K562 (cell line): ENCODE measurements at regions not wholly inside any gene's neighbourhood (a gene's known extent, or its start where the extent isn't known, plus 50 kb on each side); places are given as distances from the start of the nearest gene placed in this dataset.

Source experiments
- BACH1 ChIP-seq: fragments of 200-800 bp; sonication (Bioruptor generic); IDR thresholded peaks from 2 replicates; pipeline ENCODE4 v1.6.1; 2016; ENCODE audit warnings: missing genetic modification characterization, missing compliant biosample characterization
- CEBPG ChIP-seq, 3 experiments: fragments of 200-800 bp in 1 of 3; sonication (Bioruptor generic) in 1 of 3; sonication (generic) in 1 of 3; formaldehyde crosslinking in 1 of 3; IDR thresholded peaks in 2 of 3; conservative IDR thresholded peaks in 1 of 3; 2 replicates each; pipeline versions ENCODE4 v1.6.1 to v1.8.0; 2016 to 2022; ENCODE audit warnings: missing compliant biosample characterization in 2 of 3, missing genetic modification characterization in 2 of 3, mild to moderate bottlenecking in 1 of 3, missing genetic modification reagents in 1 of 3
- CLOCK ChIP-seq: fragments of 250-450 bp; sonication (Bioruptor Pico); IDR thresholded peaks from 2 replicates; pipeline ENCODE4 v1.4.0; 2020; ENCODE audit warnings: mild to moderate bottlenecking, moderate library complexity, borderline replicate concordance
- E2F1 ChIP-seq: sonication (generic); formaldehyde crosslinking; IDR thresholded peaks from 2 replicates; pipeline ENCODE4 v1.8.1; 2023; ENCODE audit warnings: mild to moderate bottlenecking, missing genetic modification reagents, moderate library complexity
- FIP1L1 ChIP-seq: fragments of 200-400 bp; formaldehyde crosslinking; IDR thresholded peaks from 2 replicates; pipeline ENCODE4 v1.6.1; 2018; ENCODE audit warnings: mild to moderate bottlenecking, low read depth, low read length; ENCODE audit not compliant: poor library complexity, severe bottlenecking
- FOXM1 ChIP-seq, 2 experiments: fragments of 450-650 bp in 1 of 2; sonication (generic) in 1 of 2; formaldehyde crosslinking in 1 of 2; IDR thresholded peaks; 2 replicates each; pipeline versions ENCODE4 v1.6.1 to v1.9.0; 2017 to 2022; ENCODE audit warnings: low read depth in 2 of 2, mild to moderate bottlenecking in 2 of 2, missing genetic modification reagents in 1 of 2, moderate library complexity in 1 of 2
- FOXP4 ChIP-seq: sonication (generic); formaldehyde crosslinking; IDR thresholded peaks from 2 replicates; pipeline ENCODE4 v1.8.0; 2022; ENCODE audit warnings: mild to moderate bottlenecking, missing genetic modification reagents, borderline replicate concordance
- HNRNPL ChIP-seq: fragments of 200-400 bp; formaldehyde crosslinking; IDR thresholded peaks from 2 replicates; pipeline ENCODE4 v1.6.1; 2017; ENCODE audit warnings: low read depth, mild to moderate bottlenecking, low read length
- NELFE ChIP-seq: IDR thresholded peaks from 2 replicates; pipeline ENCODE4 v1.6.1; 2011; ENCODE audit warnings: mild to moderate bottlenecking; ENCODE audit not compliant: insufficient read depth, insufficient read length
- NUFIP1 ChIP-seq: fragments of 450-650 bp; IDR thresholded peaks from 2 replicates; pipeline ENCODE4 v1.6.1; 2018; ENCODE audit not compliant: partially characterized antibody
- PKNOX1 ChIP-seq: fragments of 450-650 bp; IDR thresholded peaks from 2 replicates; pipeline ENCODE4 v1.6.1; 2016
- RAD21 ChIP-seq, 2 experiments: fragments of 250-450 bp in 1 of 2; fragments of 450-650 bp in 1 of 2; sonication (Bioruptor Pico) in 1 of 2; formaldehyde crosslinking in 1 of 2; IDR thresholded peaks in 1 of 2; conservative IDR thresholded peaks in 1 of 2; 2 replicates each; pipeline versions ENCODE4 v1.4.0 to v1.8.0; 2020 to 2022; ENCODE audit warnings: mild to moderate bottlenecking in 2 of 2, moderate library complexity in 1 of 2
- RB1 ChIP-seq: fragments of 450-650 bp; IDR thresholded peaks from 2 replicates; pipeline ENCODE4 v1.6.1; 2017; ENCODE audit warnings: low read depth, mild to moderate bottlenecking
- SAFB2 ChIP-seq: fragments of 200-400 bp; formaldehyde crosslinking; IDR thresholded peaks from 2 replicates; pipeline ENCODE4 v1.6.1; 2018; ENCODE audit warnings: borderline replicate concordance, low read length, low read depth, moderate library complexity; ENCODE audit not compliant: severe bottlenecking
- STAG1 ChIP-seq: sonication (generic); formaldehyde crosslinking; IDR thresholded peaks from 2 replicates; pipeline ENCODE4 v1.5.0; 2020; ENCODE audit warnings: missing genetic modification reagents, borderline replicate concordance
- TEAD4 ChIP-seq, 2 experiments: sonication (generic) in 1 of 2; formaldehyde crosslinking in 1 of 2; IDR thresholded peaks; 2 replicates each; pipeline versions ENCODE4 v1.6.1 to v1.8.0; 2012 to 2022; ENCODE audit warnings: borderline replicate concordance in 1 of 2, inconsistent platforms in 1 of 2, low read length in 1 of 2, mild to moderate bottlenecking in 1 of 2, missing genetic modification reagents in 1 of 2
- XRCC4 ChIP-seq: IDR thresholded peaks from one replicate; pipeline ENCODE4 v1.6.1; 2011; ENCODE audit not compliant: insufficient read depth, insufficient read length; ENCODE audit errors: extremely low read depth
- ZKSCAN8 ChIP-seq: fragments of 200-800 bp; sonication (Bioruptor generic); IDR thresholded peaks from 2 replicates; pipeline ENCODE4 v1.6.1; 2016; ENCODE audit warnings: missing genetic modification characterization, missing compliant biosample characterization

- TF ChIP-seq FOXP4 (CRISPR knock-in tag) (no peak), HNRNPL (no peak), SAFB2 (no peak), RAD21 (CRISPR knock-in tag; conservative IDR thresholded peaks at IDR 0.05 in 1 of 2, IDR thresholded peaks at IDR 0.05 in 1 of 2) (peak in 1 of 2 experiments; percentile 24; a peak in 1 of 4 replicates), NUFIP1 (no peak), E2F1 (no peak), XRCC4 (no peak), ZKSCAN8 (peak; percentile 58; the same call in 1 of the 2 replicates), STAG1 (CRISPR knock-in tag) (no peak), CLOCK (no peak), NELFE (no peak), FOXM1 (IDR thresholded peaks at IDR 0.05; ENCODE audit: low read depth) (peak; percentile 89), FOXM1 (CRISPR knock-in tag; IDR thresholded peaks at IDR 0.05; ENCODE audit: low read depth) (no peak), CEBPG (CRISPR knock-in tag; IDR thresholded peaks at IDR 0.05) (peak; percentile 33; the same call in 1 of the 2 replicates), CEBPG (tag; conservative IDR thresholded peaks at IDR 0.05 in 1 of 2, IDR thresholded peaks at IDR 0.05 in 1 of 2) (peak; percentile 88 to 94), BACH1 (tag) (no peak; the same call in 1 of the 2 replicates), TEAD4 (IDR thresholded peaks at IDR 0.05; ENCODE audit: low read length) (peak; percentile 98), TEAD4 (CRISPR knock-in tag; IDR thresholded peaks at IDR 0.05; ENCODE audit: borderline replicate concordance) (no peak), RB1 (no peak; the same call in 1 of the 2 replicates), PKNOX1 (peak; percentile 71), FIP1L1 (no peak)
Observed at GRCh38 chr3:155018621-155019330, 61.3 kb upstream of the MME start (continued).
